ENCODE measurements at regions not wholly inside any gene's neighbourhood (a gene's known extent, or its start where the extent isn't known, plus 50 kb on each side); places are given as distances from the start of the nearest gene placed in this dataset.

- TF ChIP-seq CTCF (IDR thresholded peaks at IDR 0.05) (no peak), EZH2 (IDR thresholded peaks at IDR 0.05; ENCODE audit: borderline replicate concordance, insufficient read depth, low read depth, low read length, poor library complexity, severe bottlenecking) (no peak)
Measured at GRCh38 chr7:26989897-26990670, 105.7 kb downstream of the HOXA1 start.
